ENCODE measurements at regions not wholly inside any gene's neighbourhood (a gene's known extent, or its start where the extent isn't known, plus 50 kb on each side); places are given as distances from the start of the nearest gene placed in this dataset.

GRCh38 chr3:153442386-153442785, 280.4 kb downstream of the RAP2B start:
- H3K27me3 Mint-ChIP-seq, result peaks cover 3% of the 10 kb centered on the region
- WGBS (ENCODE audit: insufficient coverage), result no CpG with 5 or more reads among the region's 2 CpGs
- intact Hi-C loops (cut with micrococcal nuclease), result loop anchor here (5.0 kb wide), 1 partner anchor 400 kb away; no protein-coding TSS in a partner anchor
- Histone ChIP-seq H3K36me3 (replicated peaks in 1 of 2; ENCODE audit: control extremely low read depth in 1 of 2, control insufficient read depth in 1 of 2, extremely low read depth in 1 of 2, insufficient read depth in 2 of 2, low read length in 1 of 2) (no peaks in the 10 kb centered on the region), H3K9me3 (ENCODE audit: control extremely low read depth in 1 of 3, control insufficient read depth in 2 of 3, insufficient read depth in 1 of 3, low read length in 2 of 3) (no peaks in the 10 kb centered on the region), H3K9ac (ENCODE audit: low read length) (no peak overlapping the region), H3K4me3 (ENCODE audit: control extremely low read depth in 1 of 5, extremely low read depth in 1 of 5, insufficient read depth in 1 of 5, low read depth in 2 of 5, low read length in 4 of 5) (no peak overlapping the region), H2AFZ (ENCODE audit: insufficient read depth, low read depth, low read length, poor library complexity, severe bottlenecking) (no peak overlapping the region), H3K79me2 (ENCODE audit: control insufficient read depth, insufficient read depth, low read length) (no peaks in the 10 kb centered on the region), H4K20me1 (ENCODE audit: control insufficient read depth, insufficient read depth, low read length, poor library complexity, severe bottlenecking) (no peaks in the 10 kb centered on the region), H3K27me3 (replicated peaks in 1 of 4; ENCODE audit: control extremely low read depth in 1 of 4, control insufficient read depth in 3 of 4, insufficient read depth in 4 of 4, low read length in 3 of 4) (no peaks in the 10 kb centered on the region), H3K27ac (ENCODE audit: low read length in 2 of 2) (no peak overlapping the region), H3K4me2 (replicated peaks; ENCODE audit: low read depth, low read length, poor library complexity, severe bottlenecking) (no peak overlapping the region), H3K4me1 (ENCODE audit: control insufficient read depth in 2 of 2, insufficient read depth in 2 of 2, low read length in 2 of 2) (no peaks in the 10 kb centered on the region)
- H3K27ac Mint-ChIP-seq, result no peak overlapping the region
- CTCF ChIA-PET, result interaction anchor here (1.3 kb wide), 1 partner anchor 9 kb away, joined by 3 read pairs; no protein-coding TSS in a partner anchor
- no peak for DNase-seq
- no peak for ATAC-seq (ENCODE audit: low read depth)
- H3K9me3 Mint-ChIP-seq (ENCODE audit: insufficient read depth), result no peaks in the 10 kb centered on the region
- H3K4me1 Mint-ChIP-seq, result no peaks in the 10 kb centered on the region
- POLR2A ChIA-PET, result no interaction called here
- H3K4me3 Mint-ChIP-seq, result no peak overlapping the region
- TF ChIP-seq CTCF (IDR thresholded peaks at IDR 0.05), result no peak
- no peak for TF ChIP-seq EZH2 (IDR thresholded peaks at IDR 0.05; ENCODE audit: borderline replicate concordance, insufficient read depth, low read depth, low read length, poor library complexity, severe bottlenecking)

GRCh38 chr3:153442799-153443487, 280.9 kb downstream of the RAP2B start:
- 100% methylated on average over 1 of the region's 3 CpGs for WGBS (ENCODE audit: insufficient coverage)
- peaks cover 3% of the 10 kb centered on the region for H3K27me3 Mint-ChIP-seq
- POLR2A ChIA-PET, result no interaction called here
- CTCF ChIA-PET, result no interaction called here
- Histone ChIP-seq H3K9ac (ENCODE audit: low read length) (no peak overlapping the region), H3K9me3 (ENCODE audit: control extremely low read depth in 1 of 3, control insufficient read depth in 2 of 3, insufficient read depth in 1 of 3, low read length in 2 of 3) (no peaks in the 10 kb centered on the region), H2AFZ (ENCODE audit: insufficient read depth, low read depth, low read length, poor library complexity, severe bottlenecking) (no peak overlapping the region), H3K36me3 (replicated peaks in 1 of 2; ENCODE audit: control extremely low read depth in 1 of 2, control insufficient read depth in 1 of 2, extremely low read depth in 1 of 2, insufficient read depth in 2 of 2, low read length in 1 of 2) (no peaks in the 10 kb centered on the region), H3K79me2 (ENCODE audit: control insufficient read depth, insufficient read depth, low read length) (no peaks in the 10 kb centered on the region), H3K4me3 (ENCODE audit: control extremely low read depth in 1 of 5, extremely low read depth in 1 of 5, insufficient read depth in 1 of 5, low read depth in 2 of 5, low read length in 4 of 5) (no peak overlapping the region), H3K4me2 (replicated peaks; ENCODE audit: low read depth, low read length, poor library complexity, severe bottlenecking) (no peak overlapping the region), H3K4me1 (ENCODE audit: control insufficient read depth in 2 of 2, insufficient read depth in 2 of 2, low read length in 2 of 2) (no peaks in the 10 kb centered on the region), H3K27me3 (replicated peaks in 1 of 4; ENCODE audit: control extremely low read depth in 1 of 4, control insufficient read depth in 3 of 4, insufficient read depth in 4 of 4, low read length in 3 of 4) (no peaks in the 10 kb centered on the region), H3K27ac (ENCODE audit: low read length in 2 of 2) (no peak overlapping the region), H4K20me1 (ENCODE audit: control insufficient read depth, insufficient read depth, low read length, poor library complexity, severe bottlenecking) (no peaks in the 10 kb centered on the region)
- no peaks in the 10 kb centered on the region for H3K9me3 Mint-ChIP-seq (ENCODE audit: insufficient read depth)
- ATAC-seq (ENCODE audit: low read depth) (no peak), DNase-seq (no peak)
- no peak overlapping the region for H3K27ac Mint-ChIP-seq
- H3K4me1 Mint-ChIP-seq, result no peaks in the 10 kb centered on the region
- no peak for TF ChIP-seq EZH2 (IDR thresholded peaks at IDR 0.05; ENCODE audit: borderline replicate concordance, insufficient read depth, low read depth, low read length, poor library complexity, severe bottlenecking)
- no peak for TF ChIP-seq CTCF (IDR thresholded peaks at IDR 0.05)
- intact Hi-C loops (cut with micrococcal nuclease), result loop anchor here (5.0 kb wide), 1 partner anchor 401 kb away; no protein-coding TSS in a partner anchor
- H3K4me3 Mint-ChIP-seq, result no peak overlapping the region
